ENCODE measurements at regions not wholly inside any gene's neighbourhood (a gene's known extent, or its start where the extent isn't known, plus 50 kb on each side); places are given as distances from the start of the nearest gene placed in this dataset.

DNA sequence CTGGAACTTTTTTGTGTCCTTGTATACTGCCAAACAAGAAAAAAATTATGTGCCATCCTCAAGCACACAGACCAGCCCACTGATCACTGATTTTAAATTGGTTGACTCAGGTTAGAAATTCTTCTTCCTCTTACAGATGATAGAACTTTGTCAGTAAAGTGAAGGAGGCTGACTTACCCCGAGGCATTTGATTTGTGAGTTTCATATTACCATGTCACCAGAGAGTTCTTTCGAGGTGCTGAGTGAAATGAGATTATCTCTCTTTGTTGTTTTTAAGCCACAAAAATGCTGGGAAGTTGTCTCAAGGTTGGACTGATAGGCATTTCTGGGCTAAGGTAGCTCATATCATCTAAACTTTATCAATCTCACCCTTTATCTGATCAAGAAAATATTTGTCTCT lies 78.8 kb upstream of the FAM180A start:
- DNase-seq = no peak

DNA sequence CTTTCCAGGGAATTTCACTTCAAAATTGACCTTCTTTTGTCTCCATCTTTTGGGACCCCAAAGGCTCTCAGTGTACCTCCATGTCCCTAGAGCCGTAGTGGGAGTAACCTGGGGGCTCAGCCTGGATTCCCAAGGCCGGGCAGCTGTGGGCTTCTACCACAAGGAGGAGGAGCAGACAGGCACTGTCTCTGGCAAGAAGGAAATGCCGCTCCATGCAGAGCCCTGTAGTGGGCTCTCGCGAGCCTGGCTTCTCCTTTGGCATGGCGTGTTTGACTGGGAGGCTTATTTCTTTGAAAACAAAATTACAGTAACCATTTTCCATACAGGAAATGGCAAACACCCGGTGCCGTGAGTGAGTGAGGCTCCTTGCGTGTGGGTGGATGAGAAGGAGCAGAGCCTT lies 76.8 kb upstream of the FAM180A start:
- DNase-seq = no peak

DNA sequence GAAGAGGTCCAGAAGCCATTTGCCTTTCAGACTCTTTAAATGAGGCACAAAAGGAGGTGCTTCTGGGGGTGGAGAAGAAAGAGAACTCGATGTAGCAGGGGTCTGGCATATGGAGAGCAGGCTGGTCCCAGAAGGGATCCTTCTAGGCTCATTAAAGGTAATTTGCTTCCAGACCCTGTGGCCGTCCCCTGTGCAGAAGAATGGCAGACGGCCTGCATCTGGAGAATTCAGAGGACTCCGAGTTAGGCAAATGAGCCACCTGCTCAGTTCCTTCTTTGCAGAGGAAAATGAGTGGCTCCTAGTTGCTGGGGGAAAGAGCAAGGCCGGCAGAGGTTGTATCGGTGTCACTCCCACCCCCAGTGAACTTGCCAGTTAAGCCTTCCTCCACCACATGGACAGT lies 73.8 kb upstream of the FAM180A start:
- peak; percentile 66 for DNase-seq

DNA sequence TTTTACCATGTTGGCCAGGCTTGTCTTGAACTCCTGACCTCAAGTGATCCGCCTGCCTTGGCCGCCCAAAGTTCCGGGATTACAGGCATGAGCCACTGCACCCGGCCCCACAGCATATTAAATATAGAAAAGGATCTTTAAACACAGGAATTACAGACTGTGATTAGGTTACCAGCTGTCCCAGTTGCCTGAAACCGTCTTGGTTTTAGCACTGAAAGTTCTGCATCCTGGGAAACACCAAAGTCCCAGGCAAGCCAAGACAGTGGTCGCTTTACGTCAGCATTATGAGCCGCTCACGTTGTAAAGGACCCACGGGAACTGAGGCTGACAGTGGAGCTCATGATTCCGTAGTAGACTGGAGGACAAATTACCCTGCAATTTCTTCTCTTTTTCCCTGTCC lies 69.0 kb upstream of the FAM180A start:
- no peak for DNase-seq

DNA sequence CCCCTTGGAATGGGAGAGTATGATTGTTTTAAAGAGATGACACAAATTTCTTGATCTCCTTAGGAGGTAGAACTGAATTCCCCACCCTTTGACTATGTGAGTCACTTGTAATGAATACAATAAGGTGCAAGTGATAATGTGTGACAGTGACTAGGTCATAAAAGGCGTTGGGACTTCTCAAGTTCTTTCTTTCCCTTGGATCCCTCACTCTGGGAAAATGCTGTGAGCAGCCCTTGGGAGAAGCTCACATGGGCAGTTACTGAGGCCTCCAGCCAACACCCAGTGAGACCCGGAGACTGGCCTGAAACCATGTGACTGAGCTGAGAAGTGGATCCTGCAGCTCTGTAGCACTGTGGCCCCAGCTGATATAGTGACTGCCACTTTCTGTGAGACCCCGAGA lies 66.4 kb upstream of the FAM180A start:
- no peak for DNase-seq

DNA sequence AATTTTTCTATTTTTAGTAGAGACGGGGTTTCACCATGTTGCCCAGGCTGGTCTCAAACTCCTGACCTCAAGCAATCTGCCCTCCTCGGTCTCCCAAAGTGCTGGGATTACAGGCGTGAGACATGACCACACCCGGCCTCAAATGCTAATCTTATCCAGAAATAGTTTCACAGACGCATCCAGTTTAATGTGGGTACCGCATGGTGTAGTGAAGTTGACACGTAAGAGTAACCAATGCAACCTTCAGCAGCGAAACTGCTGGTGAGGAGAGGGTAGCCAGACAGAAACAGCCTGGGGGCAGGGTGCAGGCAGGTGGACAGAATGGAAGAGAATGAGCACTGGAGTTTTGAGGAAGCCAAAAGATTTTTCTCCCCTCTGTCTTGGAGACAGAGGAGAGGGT lies 63.5 kb upstream of the FAM180A start:
- DNase-seq = no peak

DNA sequence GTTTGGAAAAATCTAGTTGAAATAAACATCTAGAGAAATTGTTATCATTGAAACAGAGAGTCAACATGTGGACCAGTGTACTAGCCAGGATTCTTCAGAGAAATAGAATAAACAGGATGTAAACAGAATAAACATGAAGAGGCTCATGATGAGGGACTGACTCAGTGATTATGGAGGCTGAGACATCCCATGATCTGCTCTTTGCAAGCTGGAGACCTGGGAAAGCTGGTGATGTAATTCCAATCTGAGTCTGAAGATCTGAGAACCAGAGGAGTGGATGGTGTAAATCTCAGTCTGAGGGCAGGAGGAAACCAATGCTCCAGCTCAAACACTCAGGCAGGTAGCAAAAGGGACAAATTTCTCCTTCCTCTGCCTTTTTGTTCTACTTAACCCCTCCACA lies 62.9 kb upstream of the FAM180A start:
- no peak for DNase-seq

DNA sequence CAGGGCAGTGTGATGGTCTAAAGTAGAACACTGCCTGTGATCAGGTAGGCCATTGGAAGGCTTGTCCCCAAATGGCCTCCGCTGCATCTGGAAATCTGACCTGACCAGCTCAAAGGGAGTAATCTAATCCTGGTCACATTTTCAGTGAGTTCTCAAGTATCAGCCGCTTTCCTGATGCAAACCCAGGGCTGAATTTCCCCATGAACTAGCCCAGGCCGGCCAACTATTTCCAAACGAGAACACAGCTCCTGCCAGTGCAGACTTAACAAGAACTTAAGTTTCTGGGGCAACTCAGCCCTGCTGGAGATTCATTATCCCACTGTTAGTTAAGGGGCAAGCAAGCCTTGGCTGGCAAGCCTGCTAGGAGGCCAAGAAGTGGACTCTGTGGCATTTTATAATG lies 59.6 kb upstream of the FAM180A start:
- no peak for DNase-seq

DNA sequence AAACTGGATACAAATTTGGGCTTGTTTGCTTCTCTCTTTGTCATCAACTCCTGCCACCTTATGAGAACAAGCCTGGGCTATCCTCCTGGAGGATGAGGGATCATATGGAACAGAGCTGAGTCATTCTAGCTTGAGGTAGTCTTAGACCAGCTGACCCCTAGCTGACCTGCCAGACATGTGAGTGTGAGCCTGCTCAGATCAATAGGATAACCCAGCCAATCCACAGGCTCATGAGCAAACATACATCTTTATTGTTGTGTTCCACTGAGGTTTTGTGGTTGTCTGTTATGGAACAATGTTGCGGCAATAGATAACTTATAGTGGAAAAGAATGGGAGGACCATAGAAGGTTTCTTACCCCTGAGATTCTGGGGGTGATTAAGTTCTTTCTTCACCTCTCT lies 54.5 kb upstream of the FAM180A start:
- no peak for DNase-seq

DNA sequence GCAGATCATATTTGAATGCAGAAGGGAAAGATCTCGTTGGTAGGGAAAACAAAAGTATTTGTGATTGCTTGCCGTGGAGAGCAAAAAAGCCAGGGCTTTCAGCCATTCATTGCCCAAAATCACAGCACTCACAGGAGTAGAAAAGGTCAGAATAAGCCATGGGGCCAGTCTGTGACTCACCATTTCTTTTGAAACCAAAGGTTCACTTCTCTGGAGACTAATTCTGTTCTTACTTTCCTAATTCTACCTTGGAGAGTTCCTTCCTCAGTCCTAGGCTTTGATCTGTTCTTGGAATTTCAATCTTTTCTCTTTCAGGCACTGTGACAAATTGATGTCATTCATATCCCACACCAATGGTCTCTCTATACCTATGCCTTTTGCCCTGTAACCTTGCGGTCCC lies 54.1 kb upstream of the FAM180A start:
- no peak for DNase-seq

DNA sequence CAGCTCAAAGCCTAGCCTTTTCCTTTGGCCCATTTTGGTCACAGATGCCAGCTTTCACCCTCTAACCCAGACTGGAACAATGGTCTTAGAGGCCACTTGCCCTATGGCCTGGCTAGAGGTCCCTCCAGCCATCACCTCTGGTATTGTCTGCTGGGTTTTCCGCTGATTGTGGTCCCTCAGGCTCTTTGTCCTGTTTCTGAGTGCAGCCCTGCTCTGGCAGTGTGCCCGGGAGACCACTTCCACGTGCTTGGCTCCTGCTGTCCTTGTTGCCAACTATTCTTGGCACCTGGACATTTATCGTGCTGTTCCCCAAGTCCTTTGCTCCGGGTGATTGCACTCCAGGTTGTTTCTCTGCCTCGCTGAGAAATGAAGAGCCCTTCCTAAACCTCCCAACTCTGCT lies 53.3 kb upstream of the FAM180A start:
- no peak for DNase-seq

DNA sequence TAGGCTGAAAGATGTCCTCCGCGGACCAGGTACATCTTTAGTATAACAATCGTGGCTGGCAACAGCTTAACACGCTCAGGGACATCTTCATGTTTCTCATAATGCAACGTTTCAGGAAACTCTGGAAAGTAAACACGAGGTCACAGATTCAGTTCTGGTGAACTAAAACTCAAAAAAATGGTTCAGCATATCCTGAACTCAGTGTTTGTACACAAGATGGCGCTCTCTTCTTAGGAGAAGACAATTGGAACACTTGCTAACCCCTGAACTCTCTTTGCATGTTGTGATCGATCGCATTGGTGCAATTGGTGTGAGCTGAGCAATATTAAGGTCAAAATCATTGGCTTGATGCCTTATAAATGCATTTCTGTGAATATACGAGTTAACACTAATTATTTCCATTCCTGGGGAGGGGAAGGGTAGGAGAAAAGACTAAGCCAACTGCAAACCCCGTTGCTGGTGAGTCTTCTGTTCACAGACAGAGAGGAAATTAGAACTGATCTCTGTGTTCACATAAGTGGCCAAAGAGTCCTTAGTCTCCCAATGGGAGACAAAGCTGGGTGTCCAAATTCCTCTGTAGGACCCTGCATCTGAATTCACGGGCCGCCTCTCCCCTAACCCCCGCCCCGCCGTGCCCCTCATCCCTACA lies 52.6 kb upstream of the FAM180A start:
- peak; percentile 89 for DNase-seq

DNA sequence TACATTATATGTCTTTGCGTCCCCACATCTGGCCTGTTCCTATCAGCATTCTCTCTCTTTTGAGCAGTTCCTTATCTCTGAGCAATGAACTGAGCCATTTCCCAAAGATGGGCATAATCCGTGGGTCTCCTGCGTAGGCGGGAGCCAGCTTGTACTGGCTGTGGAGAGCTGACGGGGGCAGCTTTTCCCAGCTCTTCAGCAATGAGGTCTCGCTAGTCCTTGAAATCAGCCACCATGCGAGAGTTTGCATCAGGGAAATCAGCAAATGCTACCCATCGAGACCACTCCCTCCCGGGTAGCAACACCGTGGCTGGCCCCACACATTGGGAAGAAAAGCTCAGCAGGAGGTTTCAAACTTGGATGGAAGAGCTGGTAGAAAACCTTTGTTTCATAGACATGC lies 51.9 kb upstream of the FAM180A start:
- no peak for DNase-seq

DNA sequence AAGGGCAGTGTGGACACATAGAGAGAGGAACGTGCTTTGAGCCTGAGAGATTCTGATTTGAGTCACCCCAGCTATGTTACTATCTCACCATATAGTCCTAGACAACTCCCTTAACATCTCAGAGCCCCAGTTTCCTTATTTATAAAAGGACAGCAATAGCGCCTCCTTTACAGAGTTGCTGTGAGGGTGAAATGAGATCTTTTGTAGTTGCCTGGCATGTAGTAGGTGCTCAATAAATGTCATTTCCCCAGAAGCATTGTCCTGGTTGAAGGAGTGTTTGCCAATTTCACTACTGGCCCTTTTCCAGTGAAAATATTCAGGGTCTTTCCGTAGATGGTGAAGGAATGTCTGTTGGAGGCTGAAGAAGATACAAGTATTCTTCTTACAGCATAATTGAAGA lies 51.3 kb upstream of the FAM180A start:
- no peak for DNase-seq
